ENCODE measurements at regions not wholly inside any gene's neighbourhood (a gene's known extent, or its start where the extent isn't known, plus 50 kb on each side); places are given as distances from the start of the nearest gene placed in this dataset.
"Not testable (repeated sequence)": the region's sequence is repeated elsewhere in the genome, so short reads cannot be mapped to it uniquely, and the experiment has no call there.

DNA sequence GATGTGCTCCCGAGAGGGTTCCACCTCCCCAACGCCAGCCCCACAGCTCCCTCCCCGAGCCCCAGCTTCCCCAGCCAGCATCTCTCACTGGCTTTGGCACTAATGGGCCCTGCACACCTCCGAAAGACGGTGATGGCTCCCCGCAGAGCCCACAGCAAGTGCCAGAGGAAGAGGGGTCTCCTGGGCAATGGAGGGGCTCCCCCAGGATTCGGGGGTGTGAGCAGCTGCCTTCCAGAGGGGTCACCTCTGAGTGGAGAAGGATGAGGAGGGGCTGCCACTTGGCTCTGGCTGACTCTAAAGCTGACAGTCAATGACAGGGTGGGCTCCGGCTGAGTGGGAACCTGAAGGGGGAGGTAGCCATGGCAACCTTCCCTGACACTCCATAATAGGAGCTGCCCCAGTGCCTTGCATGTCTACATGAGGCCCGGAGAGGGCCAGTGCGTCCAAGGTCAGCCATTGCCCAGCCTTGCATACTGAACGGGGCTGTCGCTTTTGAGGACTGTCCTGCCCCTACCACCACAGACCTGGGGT is 98.6 kb upstream of the SYT13 start:
- DNase-seq (ENCODE audit: low spot score), result no peak

DNA sequence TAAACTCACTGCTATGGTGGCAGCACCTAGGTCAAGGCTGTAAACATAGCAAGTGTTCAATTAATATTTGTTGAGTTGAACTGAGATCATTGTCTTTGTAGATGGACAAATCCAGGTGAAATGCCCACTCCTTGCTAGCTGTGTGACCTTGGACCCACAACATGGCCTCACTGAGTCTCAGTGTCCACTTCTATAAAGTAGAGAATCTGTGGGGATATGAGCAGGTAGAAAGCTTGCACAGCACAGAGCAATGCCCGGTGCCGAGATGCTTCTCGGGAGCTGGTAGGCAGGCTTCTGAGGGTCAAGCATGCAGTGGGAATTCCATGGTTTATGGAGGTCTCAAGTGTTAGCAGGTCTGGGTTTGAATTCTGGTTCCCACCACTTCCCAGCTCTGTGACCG is 97.9 kb upstream of the SYT13 start:
- DNase-seq (ENCODE audit: low spot score), result no peak

DNA sequence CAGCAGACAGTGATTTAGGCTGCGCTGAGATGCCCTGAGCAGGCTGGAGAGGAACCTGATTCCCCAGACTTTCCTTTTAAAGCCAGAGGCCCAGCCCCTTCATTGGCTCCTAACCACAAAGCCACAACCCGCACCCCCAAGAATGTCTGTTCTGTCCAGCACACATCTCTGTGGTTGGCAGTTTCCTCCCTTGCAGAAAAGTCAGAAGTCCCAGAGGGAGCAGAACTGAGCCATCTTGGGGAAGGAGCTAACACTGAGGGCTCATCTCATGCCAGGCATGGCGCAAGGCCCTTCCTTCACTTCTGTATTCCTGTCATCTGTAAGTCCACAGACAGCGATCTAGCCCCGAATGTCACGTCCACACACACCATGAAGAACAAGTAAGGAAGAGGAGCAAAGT is 97.1 kb upstream of the SYT13 start:
- DNase-seq (ENCODE audit: low spot score), result no peak

DNA sequence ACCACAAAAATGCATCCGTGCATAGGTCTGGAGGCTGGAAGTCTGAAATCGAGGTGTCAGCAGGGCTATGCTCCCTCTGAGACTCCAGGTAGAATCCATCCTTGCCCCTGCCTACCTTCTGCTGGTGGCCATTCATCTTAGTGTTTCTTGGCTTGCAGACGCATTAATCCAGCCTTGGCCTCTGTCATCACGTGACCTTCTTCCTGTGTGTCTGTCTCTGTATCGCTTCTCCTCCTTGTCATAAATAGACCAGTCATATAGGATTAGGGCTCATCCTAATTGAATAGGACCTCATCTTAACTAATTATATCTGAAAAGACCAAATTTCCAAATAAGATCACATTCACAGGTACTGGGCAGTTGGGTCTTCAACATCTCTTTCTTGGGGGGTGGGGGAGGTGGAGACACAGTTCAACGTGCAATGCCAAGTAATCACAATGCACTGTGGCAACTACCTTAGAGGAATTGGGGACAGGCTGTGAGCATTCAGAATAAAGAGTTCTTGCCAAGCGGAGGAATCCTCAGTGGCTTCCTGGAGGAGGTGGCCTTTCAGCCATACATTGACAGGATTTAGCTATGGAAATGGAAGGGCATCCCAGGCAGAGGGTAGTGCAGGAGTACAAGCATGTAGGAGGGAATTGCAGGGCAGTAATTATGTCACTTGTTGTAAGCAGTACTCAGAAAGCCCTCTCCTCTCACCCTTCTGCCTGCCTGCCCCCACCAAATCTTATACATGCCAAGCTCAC is 96.2 kb upstream of the SYT13 start:
- no peak for DNase-seq (ENCODE audit: low spot score)

DNA sequence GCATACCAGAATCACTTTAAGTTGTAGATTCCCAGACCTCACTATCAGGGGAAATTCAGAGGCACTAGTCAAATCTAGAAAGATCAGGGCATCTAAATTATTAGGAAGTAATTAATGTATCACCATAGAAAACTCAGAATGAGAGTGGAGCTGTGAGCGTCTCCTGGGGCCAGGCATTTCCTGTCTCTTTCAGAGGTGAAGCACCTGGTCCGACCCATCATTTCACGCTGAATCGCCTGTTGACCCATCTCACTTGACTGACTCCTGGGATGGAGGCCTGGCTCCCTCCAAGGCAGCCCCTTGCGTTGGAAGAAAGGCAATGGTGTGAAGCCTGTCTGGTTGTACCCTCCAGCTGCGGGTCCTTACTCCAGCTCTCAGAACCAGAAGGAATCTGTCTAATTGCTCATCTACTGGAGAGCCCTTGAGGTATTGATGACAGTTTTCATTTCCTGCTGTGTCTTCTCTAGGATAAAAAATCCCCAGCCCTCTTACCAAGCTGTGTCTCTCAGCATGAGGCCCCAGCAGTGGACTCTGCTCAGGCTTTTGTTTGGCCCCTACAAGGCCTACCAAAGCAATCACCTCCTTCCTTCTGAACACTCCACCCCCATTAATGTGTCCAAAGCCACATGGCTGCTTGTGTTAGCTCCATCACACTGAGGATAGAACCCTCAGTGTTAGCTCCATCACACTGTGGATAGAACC is 93.2 kb upstream of the SYT13 start:
- no peak for DNase-seq (ENCODE audit: low spot score)

DNA sequence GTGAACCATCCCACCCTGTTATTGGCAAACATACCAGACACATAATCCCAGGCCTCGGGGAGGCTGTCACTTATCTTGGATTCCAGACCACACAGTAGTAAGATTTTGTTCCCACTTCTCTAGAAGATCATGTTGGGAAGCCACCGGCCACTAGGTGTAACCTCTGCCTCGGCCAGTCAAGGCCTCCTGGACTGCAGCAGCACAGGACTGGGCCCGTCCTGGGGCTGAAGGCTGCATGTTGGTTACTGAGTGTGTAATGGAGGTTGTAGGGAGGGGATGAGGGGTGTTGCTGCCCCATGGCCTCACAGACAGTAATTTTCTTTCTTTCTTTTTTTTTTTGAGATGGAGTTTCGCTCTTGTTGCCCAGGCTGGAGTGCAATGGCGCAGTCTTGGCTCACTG is 92.4 kb upstream of the SYT13 start:
- DNase-seq (ENCODE audit: low spot score), result no peak

DNA sequence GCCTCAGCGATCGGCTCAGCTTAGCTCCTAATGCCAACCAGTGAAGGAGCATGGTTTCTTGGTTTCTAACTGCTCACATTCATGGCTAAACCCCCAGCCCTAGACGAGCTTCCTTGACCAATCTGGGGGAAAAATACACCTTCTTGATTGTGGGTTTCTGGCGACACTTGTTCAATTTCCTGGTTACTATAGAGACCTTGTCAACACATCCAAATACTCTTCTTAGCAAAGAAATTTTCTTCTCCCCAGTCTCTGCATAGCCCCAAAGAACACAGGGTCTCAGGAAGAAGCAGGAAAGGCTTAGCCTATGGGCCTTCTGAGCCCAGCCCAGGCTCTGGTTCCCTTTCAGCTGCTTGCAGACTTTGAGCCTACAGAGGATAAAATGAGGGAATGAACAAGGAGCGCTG is 88.5 kb upstream of the SYT13 start:
- no peak for DNase-seq (ENCODE audit: low spot score)

DNA sequence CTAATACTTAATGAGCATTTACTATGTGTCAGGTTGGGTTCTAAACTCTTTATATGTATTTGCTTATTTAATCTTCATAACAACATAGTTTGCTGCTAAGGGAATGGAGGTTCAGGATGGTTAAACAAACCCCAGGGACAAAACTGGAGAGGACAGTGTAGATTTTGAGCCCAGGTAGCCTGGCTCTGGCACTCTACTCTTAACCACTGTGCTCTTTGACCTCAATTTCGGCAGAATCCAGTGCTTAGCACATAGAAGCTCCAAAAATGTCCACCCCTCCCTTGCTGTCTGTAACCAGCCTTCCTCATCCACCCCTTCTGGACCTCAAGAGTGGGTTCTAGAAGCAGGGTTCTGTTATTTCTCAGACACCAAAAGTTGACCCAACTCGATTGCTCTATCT is 88.0 kb upstream of the SYT13 start:
- DNase-seq (ENCODE audit: low spot score), result no peak

DNA sequence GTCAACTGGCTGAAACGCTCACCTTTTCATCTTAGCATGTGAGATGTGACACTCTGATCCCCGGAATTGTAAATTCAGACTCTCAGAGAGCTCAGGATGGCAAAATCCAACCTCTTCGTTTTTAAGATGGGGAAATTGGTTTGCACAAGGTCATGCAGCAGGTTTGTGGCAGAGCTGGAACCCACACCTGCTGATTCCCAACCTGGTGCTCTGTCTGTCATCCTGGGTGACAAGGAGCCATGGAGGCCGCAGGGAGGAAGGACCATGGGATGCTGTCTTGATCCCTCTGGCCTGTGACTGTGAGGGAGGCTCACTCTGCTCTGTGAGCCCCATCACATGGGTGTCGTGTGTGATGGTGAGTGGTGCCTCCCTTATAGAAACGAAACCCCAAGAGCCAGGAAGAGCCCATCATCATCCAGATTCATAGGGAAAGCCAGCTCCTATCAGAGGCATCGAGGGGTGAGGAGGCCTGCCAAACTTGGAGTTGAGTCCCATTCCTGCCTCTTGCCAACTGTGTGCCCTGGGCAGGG is 87.4 kb upstream of the SYT13 start:
- DNase-seq (ENCODE audit: low spot score), result no peak

DNA sequence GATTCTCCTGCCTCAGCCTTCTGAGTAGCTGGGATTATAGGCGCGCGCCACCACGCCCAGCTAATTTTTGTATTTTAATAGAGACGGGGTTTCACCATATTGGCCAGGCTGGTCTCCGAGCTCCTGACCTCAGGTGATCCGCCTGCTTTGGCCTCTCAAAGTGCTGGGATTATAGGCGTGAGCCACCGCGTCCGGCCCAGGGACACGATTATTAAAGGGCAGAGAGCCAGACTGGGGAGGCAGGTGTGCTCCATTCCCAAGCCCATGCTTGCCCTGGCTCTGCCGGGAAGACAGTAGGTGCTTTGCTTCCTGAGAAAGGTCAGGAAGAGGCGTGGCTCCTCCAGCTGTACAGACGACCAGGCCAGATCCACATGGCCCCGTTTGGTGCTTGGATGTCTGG is 86.3 kb upstream of the SYT13 start:
- not testable (repeated sequence) for DNase-seq (ENCODE audit: low spot score)

DNA sequence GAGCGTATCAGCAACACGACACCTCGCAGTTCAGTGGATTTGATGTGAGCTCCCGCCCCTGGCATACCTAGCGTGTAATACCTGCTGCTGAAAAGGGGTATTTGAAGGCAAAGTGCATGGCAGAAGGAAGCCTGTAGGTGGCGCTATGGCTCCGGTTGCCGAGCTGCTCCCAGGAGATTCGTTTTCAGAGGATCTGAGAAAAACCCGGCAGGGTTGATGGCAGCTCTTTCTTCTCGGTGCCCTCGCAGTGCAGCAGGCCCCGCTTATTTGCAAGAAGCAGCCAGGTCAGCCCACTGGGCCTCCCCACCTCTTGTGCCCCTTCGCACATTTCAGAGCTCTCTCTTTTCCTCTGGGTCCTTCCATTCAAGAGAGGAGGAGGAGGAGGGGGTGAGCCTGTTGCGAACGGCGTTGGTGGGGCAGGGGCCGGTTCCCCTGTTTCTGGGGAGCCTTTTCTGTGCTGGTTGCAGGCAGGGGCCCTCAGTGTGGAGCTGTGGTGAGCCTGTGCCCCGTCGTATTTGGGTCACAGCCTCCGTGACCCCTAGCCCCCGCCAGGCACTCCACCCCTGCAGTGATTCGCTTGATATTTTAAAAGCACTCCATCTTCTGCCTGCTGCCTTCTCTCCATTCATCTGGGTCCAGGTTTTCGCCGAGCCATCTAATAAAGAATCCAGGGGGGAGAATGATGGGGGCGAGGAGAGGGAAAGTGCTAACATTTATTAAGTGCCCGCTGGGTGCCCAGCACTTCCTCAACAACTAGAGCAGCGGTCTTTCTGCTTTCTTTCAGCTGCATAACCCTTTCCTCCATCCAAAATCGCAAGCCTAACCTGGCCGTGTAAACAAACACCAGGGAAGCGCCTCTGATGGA is 85.3 kb upstream of the SYT13 start:
- peak; percentile 36 for DNase-seq (ENCODE audit: low spot score)

DNA sequence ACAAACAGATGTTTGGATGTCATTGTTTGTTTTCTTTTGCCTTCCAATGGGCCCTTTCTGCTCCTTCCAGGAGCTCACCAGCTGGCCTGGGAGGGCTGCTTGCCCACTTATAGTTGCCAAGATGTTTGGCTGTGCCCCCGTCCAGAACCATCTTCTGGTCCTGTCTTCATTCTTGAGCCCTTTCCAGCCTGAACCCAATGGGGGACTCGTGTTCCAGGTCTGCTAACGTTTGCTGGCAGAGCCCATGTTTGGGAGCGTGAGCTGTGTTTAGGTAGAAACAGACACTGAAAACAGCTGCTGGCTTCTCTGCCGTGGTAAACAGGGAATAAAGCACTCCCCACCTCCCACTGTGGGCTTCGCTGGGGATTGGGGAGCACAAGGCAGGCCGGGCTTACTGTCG is 83.2 kb upstream of the SYT13 start:
- no peak for DNase-seq (ENCODE audit: low spot score)

DNA sequence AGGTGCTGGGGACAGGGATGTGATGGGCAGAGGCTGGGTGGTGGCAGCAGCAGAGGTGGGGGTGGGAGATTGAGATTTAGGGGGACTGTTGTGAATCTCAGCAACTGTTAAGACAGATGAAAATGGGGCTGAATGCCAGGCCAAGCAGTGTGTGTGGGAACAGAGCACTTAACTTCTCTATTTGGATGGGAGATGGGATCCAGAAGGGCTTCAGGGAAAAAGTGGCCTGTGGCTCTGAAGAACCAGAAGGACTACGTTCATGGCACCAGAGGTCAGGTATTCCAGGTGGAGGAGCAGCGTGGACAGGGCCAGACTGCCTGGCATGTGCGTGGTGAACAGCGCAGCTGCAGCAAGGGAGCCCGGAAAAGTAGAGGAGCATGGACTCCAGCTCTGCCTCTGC is 82.6 kb upstream of the SYT13 start:
- no peak for DNase-seq (ENCODE audit: low spot score)

DNA sequence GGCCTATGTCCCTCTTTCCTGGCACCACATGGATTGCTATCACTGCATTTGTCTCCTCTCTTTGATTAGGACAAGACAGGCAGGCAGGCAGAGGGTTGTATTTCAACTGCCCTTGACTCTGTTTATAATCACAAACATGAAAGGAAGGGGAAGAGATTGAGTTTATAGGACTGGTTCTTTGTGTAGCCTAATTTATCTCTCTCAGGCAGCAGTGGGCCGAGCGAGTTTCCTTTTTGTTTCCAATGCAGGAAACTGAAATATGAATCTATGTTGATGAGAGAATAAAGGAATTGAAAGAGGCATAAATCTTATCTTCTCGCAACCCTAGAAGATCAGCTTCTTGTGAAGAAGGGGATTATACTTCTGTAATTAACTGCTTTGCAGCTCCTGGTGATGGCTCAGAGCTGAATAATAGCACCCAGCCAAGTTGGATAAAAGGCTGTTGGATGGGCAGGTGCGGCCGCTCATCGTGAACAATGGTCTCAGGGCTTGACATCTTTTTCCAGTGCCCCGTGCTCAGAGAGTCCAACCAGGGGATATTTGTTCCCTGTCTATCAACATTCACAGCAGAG is 80.6 kb upstream of the SYT13 start:
- no peak for DNase-seq (ENCODE audit: low spot score)

DNA sequence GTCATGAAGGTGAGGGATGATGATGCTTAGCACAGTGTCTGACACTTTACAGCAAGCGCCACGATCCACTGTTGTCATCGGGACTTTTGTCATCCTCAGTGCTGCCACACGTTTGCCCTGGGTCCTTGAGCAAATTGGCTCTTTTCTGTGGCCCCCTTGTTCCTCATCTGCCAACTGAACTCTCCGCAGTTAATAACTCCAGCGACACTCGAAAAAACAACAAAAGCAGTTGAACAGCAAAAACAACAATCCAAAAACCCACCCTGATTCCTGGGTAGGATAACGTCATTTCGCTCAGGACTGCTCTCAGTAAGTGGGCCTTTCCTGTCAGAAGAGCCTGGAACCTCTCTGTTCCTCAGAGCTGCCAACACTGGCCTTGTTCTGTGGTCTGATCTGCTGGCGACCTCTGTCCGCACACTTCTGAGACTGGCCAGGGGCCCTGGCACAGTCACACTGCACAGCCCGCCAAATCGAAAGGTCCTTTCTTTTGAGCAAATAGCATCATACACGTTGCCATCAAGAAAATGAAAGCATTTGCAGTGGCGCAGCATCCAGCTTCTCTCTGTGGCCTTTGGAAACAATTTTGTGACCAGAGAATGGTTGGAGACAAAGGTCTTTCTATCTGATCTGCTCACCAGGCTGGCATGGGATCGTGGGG is 79.9 kb upstream of the SYT13 start:
- DNase-seq (ENCODE audit: low spot score), result no peak

DNA sequence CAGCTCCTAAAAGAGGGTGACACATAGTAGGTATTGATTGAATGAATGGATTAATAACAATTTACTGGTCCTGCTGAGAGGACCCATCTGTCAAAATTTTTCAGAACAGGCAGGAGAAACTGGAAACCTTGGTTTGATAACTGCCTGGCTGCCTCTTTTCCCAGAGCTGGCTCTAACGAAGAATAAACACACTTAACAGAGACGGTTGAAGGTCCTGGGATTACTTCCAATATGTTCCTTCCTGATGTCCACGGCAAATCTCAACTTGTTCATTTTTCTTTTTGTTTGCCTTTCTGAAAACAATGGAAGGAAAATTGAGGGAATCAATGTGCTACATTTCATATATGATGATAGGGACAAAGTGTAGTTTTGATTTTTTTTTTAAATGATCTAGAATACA is 76.5 kb upstream of the SYT13 start:
- DNase-seq (ENCODE audit: low spot score), result no peak

DNA sequence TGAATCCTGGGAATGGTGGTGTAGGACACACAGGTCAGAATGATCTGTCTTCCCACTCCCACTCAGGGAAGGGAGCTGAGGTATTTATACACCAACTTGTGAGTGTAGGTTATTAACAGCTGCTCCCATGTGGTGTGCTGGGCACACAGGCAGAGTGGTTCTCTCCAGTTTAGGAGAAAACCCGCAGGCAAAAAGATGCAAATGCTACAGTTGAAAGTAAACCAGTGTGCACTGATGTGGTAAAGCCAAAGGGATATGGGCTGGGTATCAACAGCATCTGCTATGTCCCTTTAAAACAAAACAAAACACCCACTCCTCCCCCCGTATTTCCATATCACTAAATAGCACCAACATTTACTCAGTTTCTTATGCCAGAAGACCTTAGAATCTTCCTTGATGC is 75.4 kb upstream of the SYT13 start:
- no peak for DNase-seq (ENCODE audit: low spot score)

DNA sequence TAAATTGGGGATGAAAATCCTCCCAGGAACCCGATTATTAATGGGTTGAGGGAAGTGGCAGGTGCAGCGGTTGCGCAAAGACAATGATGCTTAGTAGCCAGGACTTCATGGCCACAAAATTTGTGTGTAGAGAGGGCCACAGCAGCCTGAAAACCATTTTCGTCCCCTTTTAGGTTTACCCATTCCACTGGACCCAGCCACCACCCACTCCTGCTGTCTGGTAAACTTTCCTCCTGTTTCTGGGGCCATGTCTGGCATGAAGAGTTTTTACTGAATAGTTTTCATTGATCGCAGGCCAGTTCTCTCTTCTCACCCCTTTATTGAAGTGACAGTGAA is 69.5 kb upstream of the SYT13 start:
- no peak for DNase-seq (ENCODE audit: low spot score)

DNA sequence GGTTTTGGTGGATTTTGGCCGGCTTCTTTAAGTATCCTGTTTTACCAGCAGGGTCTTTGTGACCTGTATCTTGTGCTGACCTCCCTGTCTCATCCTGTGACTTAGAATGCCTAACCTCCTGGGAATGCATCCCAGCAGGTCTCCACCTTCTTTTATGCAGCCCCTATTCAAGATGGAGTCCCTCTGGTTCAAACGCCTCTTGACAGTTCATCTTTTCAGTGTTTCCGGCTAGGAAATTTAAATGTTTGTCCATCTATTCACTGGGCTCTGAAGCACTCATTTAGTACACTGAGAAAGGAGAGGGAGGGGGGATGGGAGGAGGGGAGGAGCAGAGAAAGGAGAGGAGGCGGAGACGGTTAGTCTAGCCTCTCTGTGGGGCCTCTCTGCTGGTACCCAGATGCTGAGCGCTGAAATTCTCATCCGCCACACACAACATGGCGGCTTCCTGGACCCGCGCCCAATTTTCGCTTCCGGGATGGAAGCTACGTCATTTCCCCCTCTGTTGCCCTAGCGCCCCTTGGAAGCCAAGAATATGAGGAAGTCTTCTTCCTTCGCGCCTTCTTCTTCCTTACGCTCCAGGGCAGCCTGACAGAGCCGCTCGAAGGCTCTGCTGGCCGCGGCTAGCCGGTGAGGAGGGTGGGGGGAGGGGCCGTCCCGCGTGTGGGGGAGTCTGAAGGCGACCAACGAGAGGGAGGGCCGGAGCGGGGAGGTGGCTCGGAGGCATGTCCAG is 69.0 kb upstream of the SYT13 start:
- peak; percentile 44 for DNase-seq (ENCODE audit: low spot score)

DNA sequence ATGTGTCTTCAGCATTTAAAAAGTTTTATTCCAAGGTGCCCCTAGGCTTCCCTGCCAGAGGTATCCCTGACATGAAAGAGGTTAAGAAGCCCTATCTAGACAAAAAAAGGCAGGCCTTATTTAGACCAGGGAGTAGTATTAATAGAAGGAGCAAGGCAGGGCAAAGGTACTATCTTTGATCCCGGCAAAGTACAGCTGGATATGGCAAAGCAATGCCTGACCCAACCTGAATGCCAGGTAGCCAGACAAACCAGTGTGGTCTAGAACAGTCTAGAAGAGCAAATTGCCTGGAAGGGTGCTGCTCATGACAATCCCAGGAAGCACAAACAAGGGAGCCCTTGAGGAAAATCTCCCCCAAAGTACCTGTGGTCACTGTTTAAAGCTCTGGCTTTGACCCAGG is 62.6 kb upstream of the SYT13 start:
- no peak for DNase-seq (ENCODE audit: low spot score)

Measured in hematopoietic multipotent progenitor cell treated with erythropoietin and hydrocortisone succinate and interleukin-3 and kit ligand, for 15 days (in vitro differentiated cells).